Stimulated activated CD4-positive, alpha-beta T cell treated with anti-CD3 and anti-CD28 coated beads, Interleukin-2, amount 100 ng/mL, for 24 hours (primary cell): ENCODE measurements at regions not wholly inside any gene's neighbourhood (a gene's known extent, or its start where the extent isn't known, plus 50 kb on each side); places are given as distances from the start of the nearest gene placed in this dataset.
"Not testable (repeated sequence)": the region's sequence is repeated elsewhere in the genome, so short reads cannot be mapped to it uniquely, and the experiment has no call there.

ENCODE experiments used
- DNase-seq, 2 donors: peaks; one replicate each; pipeline ENCODE4 v3.0.0-alpha.2; 2020

GRCh38 chr6:147990159-147990558 lies 352.5 kb upstream of the SASH1 start:
- DNase-seq = no peak

- DNase-seq = no peak
These were observed 350.7 kb upstream of the SASH1 start for GRCh38 chr6:147991961-147992360.

GRCh38 chr6:147999001-147999540 lies 343.6 kb upstream of the SASH1 start:
- DNase-seq = no peak

GRCh38 chr6:148001844-148002642 lies 340.6 kb upstream of the SASH1 start:
- no peak for DNase-seq

GRCh38 chr6:148004651-148005050 lies 338.0 kb upstream of the SASH1 start:
- DNase-seq = no peak

GRCh38 chr6:148005806-148006205 lies 336.8 kb upstream of the SASH1 start:
- DNase-seq = no peak

GRCh38 chr6:148010516-148010915 lies 332.1 kb upstream of the SASH1 start:
- DNase-seq = not testable (repeated sequence)

- DNase-seq = no peak
These were observed 326.6 kb upstream of the SASH1 start for GRCh38 chr6:148016013-148016412.

- DNase-seq = no peak
These were observed 321.5 kb upstream of the SASH1 start for GRCh38 chr6:148021165-148021564.

- DNase-seq = no peak
These were observed 320.9 kb upstream of the SASH1 start for GRCh38 chr6:148021699-148022098.

GRCh38 chr6:148022279-148022678 lies 320.4 kb upstream of the SASH1 start:
- not testable (repeated sequence) for DNase-seq

GRCh38 chr6:148027201-148027600 lies 315.4 kb upstream of the SASH1 start:
- DNase-seq = no peak

GRCh38 chr6:148035806-148036390 lies 306.7 kb upstream of the SASH1 start:
- no peak for DNase-seq

- DNase-seq = no peak
These were observed 305.1 kb upstream of the SASH1 start for GRCh38 chr6:148037496-148037895.

GRCh38 chr6:148041546-148041945 lies 301.1 kb upstream of the SASH1 start:
- DNase-seq = no peak

- no peak for DNase-seq
These were observed 300.1 kb upstream of the SASH1 start for GRCh38 chr6:148042536-148042935.

- no peak for DNase-seq
These were observed 298.3 kb upstream of the SASH1 start for GRCh38 chr6:148044261-148044751.

- no peak for DNase-seq
These were observed 297.7 kb upstream of the SASH1 start for GRCh38 chr6:148044921-148045320.

- no peak for DNase-seq
These were observed 289.4 kb upstream of the SASH1 start for GRCh38 chr6:148053209-148053608.

GRCh38 chr6:148053796-148054195 lies 288.8 kb upstream of the SASH1 start:
- no peak for DNase-seq

- DNase-seq = no peak
These were observed 288.4 kb upstream of the SASH1 start for GRCh38 chr6:148054219-148054618.

GRCh38 chr6:148055419-148055818 lies 287.2 kb upstream of the SASH1 start:
- no peak for DNase-seq

- no peak for DNase-seq
These were observed 282.8 kb upstream of the SASH1 start for GRCh38 chr6:148059869-148060268.
